ENCODE measurements at regions not wholly inside any gene's neighbourhood (a gene's known extent, or its start where the extent isn't known, plus 50 kb on each side); places are given as distances from the start of the nearest gene placed in this dataset.
"Not testable (repeated sequence)": the region's sequence is repeated elsewhere in the genome, so short reads cannot be mapped to it uniquely, and the experiment has no call there.

GRCh38 chr3:6248528-6248927, 612.4 kb upstream of the GRM7 start:
- no peak for DNase-seq

- DNase-seq, result no peak
These were observed 611.2 kb upstream of the GRM7 start for GRCh38 chr3:6249679-6250078.

- DNase-seq, result no peak
These were observed 610.7 kb upstream of the GRM7 start for GRCh38 chr3:6250167-6250566.

GRCh38 chr3:6251612-6252400, 609.1 kb upstream of the GRM7 start:
- no peak for DNase-seq

- DNase-seq, result no peak
These were observed 606.4 kb upstream of the GRM7 start for GRCh38 chr3:6254490-6254889.

- no peak for DNase-seq
These were observed 605.7 kb upstream of the GRM7 start for GRCh38 chr3:6255229-6255628.

GRCh38 chr3:6260551-6261191, 600.2 kb upstream of the GRM7 start:
- no peak for DNase-seq

- DNase-seq, result no peak
These were observed 598.9 kb upstream of the GRM7 start for GRCh38 chr3:6262010-6262409.

GRCh38 chr3:6264036-6264435, 596.9 kb upstream of the GRM7 start:
- no peak for DNase-seq

GRCh38 chr3:6264906-6265305, 596.0 kb upstream of the GRM7 start:
- no peak for DNase-seq

- DNase-seq, result no peak
These were observed 594.8 kb upstream of the GRM7 start for GRCh38 chr3:6266135-6266534.

- DNase-seq, result no peak
These were observed 587.0 kb upstream of the GRM7 start for GRCh38 chr3:6273878-6274277.

GRCh38 chr3:6281662-6282061, 579.3 kb upstream of the GRM7 start:
- DNase-seq, result no peak

GRCh38 chr3:6282918-6283317, 578.0 kb upstream of the GRM7 start:
- DNase-seq, result no peak

- no peak for DNase-seq
These were observed 573.6 kb upstream of the GRM7 start for GRCh38 chr3:6287088-6287875.

- no peak for DNase-seq
These were observed 559.3 kb upstream of the GRM7 start for GRCh38 chr3:6301626-6302025.

GRCh38 chr3:6315906-6316305, 545.0 kb upstream of the GRM7 start:
- no peak for DNase-seq

- no peak for DNase-seq
These were observed 538.9 kb upstream of the GRM7 start for GRCh38 chr3:6321999-6322398.

GRCh38 chr3:6326771-6327170, 534.1 kb upstream of the GRM7 start:
- DNase-seq, result no peak

- not testable (repeated sequence) for DNase-seq
These were observed 520.0 kb upstream of the GRM7 start for GRCh38 chr3:6340980-6341325.

- DNase-seq, result no peak
These were observed 509.2 kb upstream of the GRM7 start for GRCh38 chr3:6351752-6352151.

GRCh38 chr3:6354653-6355052, 506.3 kb upstream of the GRM7 start:
- DNase-seq, result no peak

- DNase-seq, result no peak
These were observed 498.5 kb upstream of the GRM7 start for GRCh38 chr3:6362406-6362805.

GRCh38 chr3:6367171-6367570, 493.7 kb upstream of the GRM7 start:
- DNase-seq, result no peak
